GM10248 (cell line): ENCODE measurements at regions not wholly inside any gene's neighbourhood (a gene's known extent, or its start where the extent isn't known, plus 50 kb on each side); places are given as distances from the start of the nearest gene placed in this dataset.

Source experiments
- CTCF ChIA-PET: fragments of 300-600 bp; sonication (Branson Sonifier 250); formaldehyde crosslinking; extraction: SDS; loops from one replicate; lab custom pipeline; 2021; ENCODE audit warnings: antibody characterized with exemption; lab: Yijun Ruan, JAX
- POLR2A ChIA-PET: fragments of 350-650 bp; sonication (Branson Sonifier 250); formaldehyde crosslinking; extraction: SDS; loops from one replicate; lab custom pipeline; 2020; ENCODE audit warnings: antibody characterized with exemption; lab: Yijun Ruan, JAX
- DNase-seq: peaks from one replicate; pipeline ENCODE4 v3.0.0; 2012; ENCODE audit errors: extremely low spot score
- CTCF ChIP-seq: IDR thresholded peaks from 2 replicates; pipeline ENCODE4 v1.5.1; 2012; ENCODE audit warnings: mild to moderate bottlenecking, low read depth; ENCODE audit errors: extremely low read depth, missing control alignments, control extremely low read depth

- no peak for TF ChIP-seq CTCF
- CTCF ChIA-PET, result interaction anchor here (1.1 to 1.2 kb wide), 2 partner anchors 29 to 41 kb away, joined by 3 read pairs; no protein-coding TSS in a partner anchor
- POLR2A ChIA-PET, result no interaction called here
- no peak for DNase-seq
Observed at GRCh38 chr1:78291872-78292271, 198.9 kb upstream of the PTGFR start.

GRCh38 chr1:78292361-78292760 lies 198.4 kb upstream of the PTGFR start:
- no peak for TF ChIP-seq CTCF
- no peak for DNase-seq
- ChIA-PET CTCF (interaction anchor here (1.1 to 1.2 kb wide), 2 partner anchors 28 to 40 kb away, joined by 3 read pairs; no protein-coding TSS in a partner anchor), POLR2A (no interaction called here)

- DNase-seq, result no peak
- CTCF ChIA-PET, result interaction anchor here (1.3 kb wide), 1 partner anchor 63 kb away, joined by 3 read pairs; no protein-coding TSS in a partner anchor
- TF ChIP-seq CTCF, result no peak
- POLR2A ChIA-PET, result no interaction called here
Observed at GRCh38 chr1:78297836-78298235, 192.9 kb upstream of the PTGFR start.

GRCh38 chr1:78298349-78298748 lies 192.4 kb upstream of the PTGFR start:
- POLR2A ChIA-PET, result no interaction called here

GRCh38 chr1:78301141-78301540 lies 189.6 kb upstream of the PTGFR start:
- POLR2A ChIA-PET, result no interaction called here
- no peak for TF ChIP-seq CTCF
- CTCF ChIA-PET, result no interaction called here
- DNase-seq, result no peak

More at GRCh38 chr1:78298349-78298748, 192.4 kb upstream of the PTGFR start:
- no peak for TF ChIP-seq CTCF
- CTCF ChIA-PET, result interaction anchor here (1.3 kb wide), 1 partner anchor 62 kb away, joined by 3 read pairs; no protein-coding TSS in a partner anchor
- no peak for DNase-seq

GRCh38 chr1:78303620-78304019 lies 187.2 kb upstream of the PTGFR start:
- TF ChIP-seq CTCF, result no peak
- no peak for DNase-seq
- ChIA-PET POLR2A (no interaction called here), CTCF (interaction anchor here (0.8 kb wide), 1 partner anchor 13 kb away, joined by 4 read pairs; no protein-coding TSS in a partner anchor)
